ENCODE measurements at regions not wholly inside any gene's neighbourhood (a gene's known extent, or its start where the extent isn't known, plus 50 kb on each side); places are given as distances from the start of the nearest gene placed in this dataset.

DNA sequence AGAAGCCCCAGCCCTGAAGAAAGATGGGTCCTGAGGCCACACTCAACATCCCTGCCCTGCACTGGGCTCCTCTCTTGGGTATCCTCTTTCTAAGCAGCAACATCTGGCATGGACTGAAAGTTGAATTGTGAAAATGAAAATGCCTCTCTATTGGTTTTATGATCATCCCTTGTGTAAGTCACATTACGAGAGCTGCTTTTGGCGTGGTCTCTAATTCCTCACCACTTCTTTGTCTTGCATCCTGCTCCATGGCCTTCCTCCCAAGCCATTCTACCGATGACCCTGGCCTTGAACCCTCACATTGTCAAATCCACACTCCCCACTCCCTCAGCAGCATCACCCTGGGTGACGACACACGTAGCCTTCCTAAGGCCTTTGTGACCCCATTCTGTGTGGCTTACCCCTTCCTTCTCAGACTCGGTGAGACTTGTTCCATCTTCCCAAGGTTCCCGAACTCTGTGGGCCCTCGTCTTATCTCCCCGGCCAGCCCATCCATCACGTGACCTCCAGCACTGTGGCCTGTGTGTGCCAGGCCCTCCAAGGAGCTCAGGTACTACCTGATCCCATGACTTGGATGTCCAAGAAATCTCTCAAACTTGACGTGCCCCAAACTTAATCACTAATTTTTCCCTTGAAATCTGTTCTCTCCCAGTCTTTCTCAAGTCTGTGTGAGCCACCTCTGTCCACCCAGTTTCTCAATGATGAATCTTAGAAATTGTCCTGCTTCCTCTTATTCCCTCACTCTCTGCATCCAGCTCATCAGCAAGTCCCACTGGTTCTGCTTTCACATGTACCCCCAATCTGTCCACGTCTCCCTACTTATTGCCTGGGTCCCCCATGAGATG is 194.7 kb upstream of the HS6ST1 start:
- TF ChIP-seq, protein P1, sequence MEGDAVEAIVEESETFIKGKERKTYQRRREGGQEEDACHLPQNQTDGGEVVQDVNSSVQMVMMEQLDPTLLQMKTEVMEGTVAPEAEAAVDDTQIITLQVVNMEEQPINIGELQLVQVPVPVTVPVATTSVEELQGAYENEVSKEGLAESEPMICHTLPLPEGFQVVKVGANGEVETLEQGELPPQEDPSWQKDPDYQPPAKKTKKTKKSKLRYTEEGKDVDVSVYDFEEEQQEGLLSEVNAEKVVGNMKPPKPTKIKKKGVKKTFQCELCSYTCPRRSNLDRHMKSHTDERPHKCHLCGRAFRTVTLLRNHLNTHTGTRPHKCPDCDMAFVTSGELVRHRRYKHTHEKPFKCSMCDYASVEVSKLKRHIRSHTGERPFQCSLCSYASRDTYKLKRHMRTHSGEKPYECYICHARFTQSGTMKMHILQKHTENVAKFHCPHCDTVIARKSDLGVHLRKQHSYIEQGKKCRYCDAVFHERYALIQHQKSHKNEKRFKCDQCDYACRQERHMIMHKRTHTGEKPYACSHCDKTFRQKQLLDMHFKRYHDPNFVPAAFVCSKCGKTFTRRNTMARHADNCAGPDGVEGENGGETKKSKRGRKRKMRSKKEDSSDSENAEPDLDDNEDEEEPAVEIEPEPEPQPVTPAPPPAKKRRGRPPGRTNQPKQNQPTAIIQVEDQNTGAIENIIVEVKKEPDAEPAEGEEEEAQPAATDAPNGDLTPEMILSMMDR (optimal IDR thresholded peaks at IDR 0.05 in 1 of 3, IDR thresholded peaks at IDR 0.05 in 1 of 3, conservative IDR thresholded peaks at IDR 0.05 in 1 of 3; ENCODE audit: extremely low read depth in 1 of 3, insufficient read depth in 2 of 3, low read length in 3 of 3), result no peak
- TF ChIP-seq EZH2 (IDR thresholded peaks at IDR 0.05; ENCODE audit: low read length), result no peak
